GM12878 (cell line): ENCODE measurements at regions not wholly inside any gene's neighbourhood (a gene's known extent, or its start where the extent isn't known, plus 50 kb on each side); places are given as distances from the start of the nearest gene placed in this dataset.

Source experiments
- ATAC-seq: fragments of 200-7000 bp; cut with Tn5 transposase; 3 replicates; pipeline ENCODE4 v1.9.1; 2020; ENCODE audit warnings: mild to moderate bottlenecking, moderate library complexity
- BruUV-seq: library from RNA; stranded (reverse); fragments of 400-500 nt; replicated peaks from 2 replicates; lab custom pipeline; 2021; lab: Mats Ljungman, UMichigan
- CTCF ChIA-PET: fragments of 300-600 bp; sonication (Branson Sonifier 250); formaldehyde crosslinking; extraction: SDS; loops from one replicate; lab custom pipeline; 2021; ENCODE audit warnings: inconsistent platforms; lab: Yijun Ruan, JAX
- POLR2A ChIA-PET: fragments of 350-600 bp; formaldehyde crosslinking; extraction: SDS; loops from one replicate; lab custom pipeline; 2021; ENCODE audit warnings: inconsistent platforms; lab: Charles Lee
- RAD21 ChIA-PET: fragments of 300-600 bp; sonication (Branson Sonifier 250); formaldehyde crosslinking; loops from one replicate; lab custom pipeline; 2023; ENCODE audit warnings: antibody characterized with exemption; ENCODE audit not compliant: unreplicated experiment; lab: Charles Lee
- SMC1A ChIA-PET: fragments of 300-600 bp; sonication (Branson Sonifier 250); formaldehyde crosslinking; loops from one replicate; lab custom pipeline; 2023; ENCODE audit not compliant: unreplicated experiment, uncharacterized antibody; lab: Charles Lee
- DNase-seq: peaks from one replicate; pipeline ENCODE4 v3.0.0-alpha.2; 2011; ENCODE audit warnings: low read depth, low spot score
- FAIRE-seq: peaks from 3 replicates; lab custom pipeline; 2011; peaks lifted over from hg19 to GRCh38; lab: Jason Lieb, UNC
- H2AFZ ChIP-seq: 2 replicates; pipeline ENCODE4 v1.6.0; 2011; ENCODE audit warnings: low read depth, low read length, control low read depth; ENCODE audit not compliant: control insufficient read depth
- H3K27ac ChIP-seq: 2 replicates; pipeline ENCODE4 v1.5.1; 2011; ENCODE audit warnings: control low read depth; ENCODE audit not compliant: control insufficient read depth, insufficient read depth
- H3K27me3 ChIP-seq, 2 experiments: replicated peaks in 1 of 2; 2 replicates each; pipeline versions ENCODE4 v1.6.0 to v1.6.1; 2011; ENCODE audit warnings: low read length in 1 of 2; ENCODE audit not compliant: control insufficient read depth in 2 of 2, insufficient read depth in 2 of 2
- H3K36me3 ChIP-seq, 2 experiments: 2 replicates each; pipeline ENCODE4 v1.5.1; 2011; ENCODE audit warnings: low read length in 1 of 2; ENCODE audit not compliant: control insufficient read depth in 2 of 2, insufficient read depth in 2 of 2
- H3K4me1 ChIP-seq: 2 replicates; pipeline ENCODE4 v1.6.1; 2011; ENCODE audit warnings: mild to moderate bottlenecking, low read length, moderate library complexity, mixed read lengths; ENCODE audit not compliant: control insufficient read depth, insufficient read depth
- H3K4me2 ChIP-seq: 2 replicates; pipeline ENCODE4 v1.6.0; 2011; ENCODE audit warnings: control low read depth; ENCODE audit not compliant: control insufficient read depth, insufficient read depth
- H3K4me3 ChIP-seq: fragments of 200-600 bp; sonication (generic); 2 replicates; pipeline ENCODE4 v1.5.1; 2016
- H3K79me2 ChIP-seq: 2 replicates; pipeline ENCODE4 v1.6.0; 2011; ENCODE audit warnings: low read length; ENCODE audit not compliant: control insufficient read depth, insufficient read depth
- H3K9ac ChIP-seq: 2 replicates; pipeline ENCODE4 v1.8.0; 2011; ENCODE audit warnings: low read length, control low read depth, mixed read lengths; ENCODE audit not compliant: control insufficient read depth, insufficient read depth
- H3K9me3 ChIP-seq: replicated peaks from 3 replicates; pipeline ENCODE4 v1.5.1; 2011; ENCODE audit warnings: mild to moderate bottlenecking, low read length; ENCODE audit not compliant: control insufficient read depth, insufficient read depth
- H4K20me1 ChIP-seq: 2 replicates; pipeline ENCODE4 v1.6.0; 2011; ENCODE audit not compliant: control insufficient read depth, insufficient read depth
- CHD1 ChIP-seq: IDR thresholded peaks from 2 replicates; pipeline ENCODE4 v1.6.1; 2012; ENCODE audit warnings: low read depth, low read length, improper control_type of control experiment
- CREM ChIP-seq: IDR thresholded peaks from 2 replicates; pipeline ENCODE4 v1.6.1; 2014; ENCODE audit warnings: antibody characterized with exemption, low read depth
- EED ChIP-seq: sonication (generic); IDR thresholded peaks from 2 replicates; pipeline ENCODE4 v1.6.1; 2016; ENCODE audit warnings: antibody characterized with exemption, low read depth
- EP300 ChIP-seq, 2 experiments: fragments of 150-350 bp in 1 of 2; IDR thresholded peaks; 2 replicates each; pipeline ENCODE4 v1.6.1; 2011 to 2012; ENCODE audit warnings: low read depth in 2 of 2, low read length in 2 of 2, borderline replicate concordance in 1 of 2, improper control_type of control experiment in 1 of 2, inconsistent platforms in 1 of 2; ENCODE audit not compliant: control insufficient read depth in 1 of 2
- LARP7 ChIP-seq: fragments of 450-650 bp; IDR thresholded peaks from 2 replicates; pipeline ENCODE4 v1.6.1; 2017; ENCODE audit warnings: mild to moderate bottlenecking
- NR2C1 ChIP-seq: fragments of 450-650 bp; IDR thresholded peaks from 2 replicates; pipeline ENCODE4 v1.6.1; 2017; ENCODE audit warnings: antibody characterized with exemption, mild to moderate bottlenecking, moderate library complexity
- PAX5 ChIP-seq: IDR thresholded peaks from 2 replicates; pipeline ENCODE4 v1.6.1; 2011; ENCODE audit warnings: low read depth, low read length, borderline replicate concordance
- SP1 ChIP-seq: IDR thresholded peaks from one replicate; pipeline ENCODE4 v1.6.1; 2011; ENCODE audit warnings: low read depth, low read length
- SUPT20H ChIP-seq: IDR thresholded peaks from 2 replicates; pipeline ENCODE4 v1.6.1; 2011; ENCODE audit warnings: low read depth, mild to moderate bottlenecking, low read length, moderate library complexity, borderline replicate concordance; ENCODE audit not compliant: control insufficient read depth
- SUZ12 ChIP-seq: fragments of 200-600 bp; sonication (generic); IDR thresholded peaks from one replicate; pipeline ENCODE4 v1.6.1; 2018; ENCODE audit warnings: antibody characterized with exemption, mild to moderate bottlenecking; ENCODE audit not compliant: unreplicated experiment
- YY1 ChIP-seq: IDR thresholded peaks from 2 replicates; pipeline ENCODE4 v1.6.1; 2011; ENCODE audit warnings: low read depth, mild to moderate bottlenecking, low read length
- ZZZ3 ChIP-seq: IDR thresholded peaks from 2 replicates; pipeline ENCODE4 v1.6.1; 2011; ENCODE audit warnings: low read depth; ENCODE audit not compliant: control insufficient read depth, insufficient read length
- WGBS: methylation state at CpG from one replicate; pipeline ENCODE4 v1.1.6; 2016; ENCODE audit warnings: low lambda C conversion rate; ENCODE audit not compliant: insufficient replicate concordance, insufficient coverage; ENCODE audit errors: missing lambda C conversion rate; 5-methylcytosine and 5-hydroxymethylcytosine counted together
- in situ Hi-C: fragments of 300-500 bp; cut with MboI; formaldehyde crosslinking; loops from 9 replicates; pipeline ENCODE4 v1.14.3; 2018; ENCODE audit warnings: mixed read lengths
- intact Hi-C: fragments of 100-400 bp; cut with micrococcal nuclease; formaldehyde crosslinking; loops from one replicate; pipeline ENCODE4 v1.14.2; 2022; ENCODE audit not compliant: unreplicated experiment
- TF ChIP-seq, protein P1 (sequence below): fragments of 450-650 bp; formaldehyde crosslinking; IDR thresholded peaks from 2 replicates; pipeline ENCODE4 v1.4.0; 2022; ENCODE audit warnings: mild to moderate bottlenecking, moderate library complexity
- TF ChIP-seq, protein P2 (sequence below): fragments of 450-650 bp; IDR thresholded peaks from 2 replicates; pipeline ENCODE4 v1.6.1; 2018; ENCODE audit warnings: mild to moderate bottlenecking, low read depth, moderate library complexity; ENCODE audit not compliant: partially characterized antibody

DNA sequence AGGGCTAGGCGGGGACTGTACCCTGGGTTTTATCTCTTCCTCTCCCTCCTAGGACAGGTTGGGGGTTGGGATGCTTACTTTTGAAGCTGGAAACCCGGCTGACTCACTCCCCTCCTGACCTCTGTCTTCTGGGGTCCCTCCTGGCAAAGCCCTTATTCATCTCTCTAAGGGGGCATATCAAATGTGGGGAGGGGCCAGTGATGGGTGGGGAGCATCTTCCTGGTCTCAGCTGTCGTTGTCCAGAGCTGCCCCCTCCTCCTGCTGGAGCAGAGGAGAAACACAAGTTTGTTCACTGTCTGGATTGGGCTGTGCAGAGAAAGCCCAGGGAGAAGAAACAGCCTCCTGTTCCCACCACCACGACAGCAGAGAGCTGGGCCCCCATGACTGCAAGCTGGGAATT is 85.8 kb downstream of the TNFAIP2 start:
- H3K9me3 ChIP-seq: peaks cover 3% of the 10 kb centered on the region; the same call in 1 of the 3 replicates
- H4K20me1 ChIP-seq: no peaks in the 10 kb centered on the region
- no peak overlapping the region for H3K4me3 ChIP-seq
- H3K79me2 ChIP-seq: no peaks in the 10 kb centered on the region
- DNase-seq: no peak
- intact Hi-C loops: no loop called here
- H3K36me3 ChIP-seq: no peaks in the 10 kb centered on the region
- no peak for ATAC-seq
- ChIA-PET CTCF (interaction anchor here (0.5 to 1.0 kb wide), 2 partner anchors 23 to 769 kb away, joined by 3 read pairs; no protein-coding TSS in a partner anchor), RAD21 (no interaction called here), POLR2A (no interaction called here), SMC1A (no interaction called here)
- no peaks in the 10 kb centered on the region for H3K4me1 ChIP-seq
- no peak overlapping the region for H3K9ac ChIP-seq
- no TSS peak for BruUV-seq
- H3K4me2 ChIP-seq: no peak overlapping the region
- in situ Hi-C loops: no loop called here
- no peak for FAIRE-seq
- H2AFZ ChIP-seq: no peak overlapping the region
- TF ChIP-seq LARP7 (no peak), EP300 (IDR thresholded peaks at IDR 0.05; ENCODE audit: borderline replicate concordance in 1 of 2, control insufficient read depth in 1 of 2, low read depth in 2 of 2, low read length in 2 of 2) (no peak), SP1 (no peak), ZZZ3 (no peak), CREM (no peak), CHD1 (no peak), EED (no peak), NR2C1 (no peak), PAX5 (no peak), SUPT20H (no peak), SUZ12 (no peak), YY1 (no peak)
- TF ChIP-seq, protein P1, sequence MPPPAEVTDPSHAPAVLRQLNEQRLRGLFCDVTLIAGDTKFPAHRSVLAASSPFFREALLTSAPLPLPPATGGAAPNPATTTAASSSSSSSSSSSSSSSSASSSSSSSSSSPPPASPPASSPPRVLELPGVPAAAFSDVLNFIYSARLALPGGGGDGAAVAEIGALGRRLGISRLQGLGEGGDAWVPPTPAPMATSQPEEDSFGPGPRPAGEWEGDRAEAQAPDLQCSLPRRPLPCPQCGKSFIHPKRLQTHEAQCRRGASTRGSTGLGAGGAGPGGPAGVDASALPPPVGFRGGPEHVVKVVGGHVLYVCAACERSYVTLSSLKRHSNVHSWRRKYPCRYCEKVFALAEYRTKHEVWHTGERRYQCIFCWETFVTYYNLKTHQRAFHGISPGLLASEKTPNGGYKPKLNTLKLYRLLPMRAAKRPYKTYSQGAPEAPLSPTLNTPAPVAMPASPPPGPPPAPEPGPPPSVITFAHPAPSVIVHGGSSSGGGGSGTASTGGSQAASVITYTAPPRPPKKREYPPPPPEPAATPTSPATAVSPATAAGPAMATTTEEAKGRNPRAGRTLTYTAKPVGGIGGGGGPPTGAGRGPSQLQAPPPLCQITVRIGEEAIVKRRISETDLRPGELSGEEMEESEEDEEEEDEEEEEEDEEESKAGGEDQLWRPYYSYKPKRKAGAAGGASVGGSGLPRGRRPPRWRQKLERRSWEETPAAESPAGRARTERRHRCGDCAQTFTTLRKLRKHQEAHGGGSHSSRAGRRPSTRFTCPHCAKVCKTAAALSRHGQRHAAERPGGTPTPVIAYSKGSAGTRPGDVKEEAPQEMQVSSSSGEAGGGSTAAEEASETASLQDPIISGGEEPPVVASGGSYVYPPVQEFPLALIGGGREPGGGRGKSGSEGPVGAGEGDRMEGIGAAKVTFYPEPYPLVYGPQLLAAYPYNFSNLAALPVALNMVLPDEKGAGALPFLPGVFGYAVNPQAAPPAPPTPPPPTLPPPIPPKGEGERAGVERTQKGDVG: no peak
- TF ChIP-seq, protein P2, sequence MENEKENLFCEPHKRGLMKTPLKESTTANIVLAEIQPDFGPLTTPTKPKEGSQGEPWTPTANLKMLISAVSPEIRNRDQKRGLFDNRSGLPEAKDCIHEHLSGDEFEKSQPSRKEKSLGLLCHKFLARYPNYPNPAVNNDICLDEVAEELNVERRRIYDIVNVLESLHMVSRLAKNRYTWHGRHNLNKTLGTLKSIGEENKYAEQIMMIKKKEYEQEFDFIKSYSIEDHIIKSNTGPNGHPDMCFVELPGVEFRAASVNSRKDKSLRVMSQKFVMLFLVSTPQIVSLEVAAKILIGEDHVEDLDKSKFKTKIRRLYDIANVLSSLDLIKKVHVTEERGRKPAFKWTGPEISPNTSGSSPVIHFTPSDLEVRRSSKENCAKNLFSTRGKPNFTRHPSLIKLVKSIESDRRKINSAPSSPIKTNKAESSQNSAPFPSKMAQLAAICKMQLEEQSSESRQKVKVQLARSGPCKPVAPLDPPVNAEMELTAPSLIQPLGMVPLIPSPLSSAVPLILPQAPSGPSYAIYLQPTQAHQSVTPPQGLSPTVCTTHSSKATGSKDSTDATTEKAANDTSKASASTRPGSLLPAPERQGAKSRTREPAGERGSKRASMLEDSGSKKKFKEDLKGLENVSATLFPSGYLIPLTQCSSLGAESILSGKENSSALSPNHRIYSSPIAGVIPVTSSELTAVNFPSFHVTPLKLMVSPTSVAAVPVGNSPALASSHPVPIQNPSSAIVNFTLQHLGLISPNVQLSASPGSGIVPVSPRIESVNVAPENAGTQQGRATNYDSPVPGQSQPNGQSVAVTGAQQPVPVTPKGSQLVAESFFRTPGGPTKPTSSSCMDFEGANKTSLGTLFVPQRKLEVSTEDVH: no peak
- H3K27me3 ChIP-seq: no peaks in the 10 kb centered on the region
- WGBS: 3% methylated on average over 4 of the region's 4 CpGs
- H3K27ac ChIP-seq: no peak overlapping the region
